GM21576 (cell line): ENCODE measurements at regions not wholly inside any gene's neighbourhood (a gene's known extent, or its start where the extent isn't known, plus 50 kb on each side); places are given as distances from the start of the nearest gene placed in this dataset.

Source experiments
- ATAC-seq: cut with Tn5 transposase; IDR thresholded peaks from one replicate; pipeline ENCODE4 v1.9.1; 2021; ENCODE audit warnings: mild to moderate bottlenecking, moderate library complexity; ENCODE audit not compliant: unreplicated experiment

DNA sequence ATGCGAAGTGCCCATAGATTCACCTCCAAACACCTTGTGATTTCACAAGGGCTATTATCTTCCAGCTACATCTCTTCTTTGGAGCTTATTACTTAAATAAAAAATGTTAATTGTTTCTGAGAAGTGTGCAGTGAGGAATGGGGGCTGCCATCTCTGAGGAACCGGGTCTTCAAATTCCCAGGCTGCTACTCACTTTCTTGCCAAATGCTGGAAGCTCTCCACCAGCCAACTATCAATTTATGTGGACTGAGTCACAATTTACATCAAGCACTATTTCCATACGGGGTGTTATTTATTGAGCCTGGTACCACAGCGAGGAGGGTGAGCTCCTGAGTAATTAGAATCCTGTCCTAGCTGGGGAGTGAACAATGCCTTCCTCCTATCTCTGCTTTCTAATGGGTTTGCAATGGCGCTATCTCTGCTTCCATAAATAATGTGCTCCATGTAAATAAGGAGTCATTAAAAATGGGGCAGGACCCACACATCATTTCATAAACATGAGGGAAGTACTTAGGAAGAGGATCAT, 898.3 kb downstream of the VRK1 start:
- no peak for ATAC-seq

DNA sequence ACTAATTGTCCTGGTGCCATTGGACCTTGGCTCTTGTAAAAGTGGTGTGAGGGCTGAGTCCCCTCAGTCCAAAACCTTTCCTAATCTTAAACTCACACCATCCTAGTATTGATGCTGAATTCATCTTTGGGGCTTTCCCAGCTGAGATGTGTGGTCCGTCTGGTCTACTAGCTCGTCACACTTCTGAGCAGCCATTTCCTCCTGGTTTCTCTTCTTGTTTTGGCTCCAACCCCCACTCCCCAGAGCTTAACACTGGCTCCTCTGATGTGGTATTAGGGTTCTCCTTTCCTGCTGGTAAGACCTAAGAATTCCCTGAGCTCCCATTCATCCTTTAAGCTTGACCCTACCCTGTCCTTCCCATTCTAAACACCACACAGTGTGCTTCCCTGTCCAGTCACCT, 900.6 kb downstream of the VRK1 start:
- no peak for ATAC-seq

DNA sequence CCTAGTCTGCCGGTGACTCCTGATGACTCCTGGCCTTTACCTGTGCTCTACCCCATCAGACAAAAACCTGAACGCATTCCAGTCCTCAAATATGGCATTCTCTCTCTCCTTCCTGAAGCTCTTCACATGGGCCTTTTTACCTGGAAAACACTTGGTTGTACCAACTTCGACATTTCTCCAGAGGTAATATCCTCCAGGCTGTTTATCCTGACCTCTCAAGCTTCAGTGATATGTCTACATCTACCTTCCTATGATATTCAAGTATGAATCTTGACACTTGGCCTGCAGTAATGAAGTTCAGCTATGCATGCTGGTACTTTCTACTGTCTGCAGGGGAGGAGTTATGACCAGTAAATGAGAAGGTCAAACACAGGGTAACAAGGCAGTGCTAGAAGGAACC, 901.8 kb downstream of the VRK1 start:
- ATAC-seq, result no peak

DNA sequence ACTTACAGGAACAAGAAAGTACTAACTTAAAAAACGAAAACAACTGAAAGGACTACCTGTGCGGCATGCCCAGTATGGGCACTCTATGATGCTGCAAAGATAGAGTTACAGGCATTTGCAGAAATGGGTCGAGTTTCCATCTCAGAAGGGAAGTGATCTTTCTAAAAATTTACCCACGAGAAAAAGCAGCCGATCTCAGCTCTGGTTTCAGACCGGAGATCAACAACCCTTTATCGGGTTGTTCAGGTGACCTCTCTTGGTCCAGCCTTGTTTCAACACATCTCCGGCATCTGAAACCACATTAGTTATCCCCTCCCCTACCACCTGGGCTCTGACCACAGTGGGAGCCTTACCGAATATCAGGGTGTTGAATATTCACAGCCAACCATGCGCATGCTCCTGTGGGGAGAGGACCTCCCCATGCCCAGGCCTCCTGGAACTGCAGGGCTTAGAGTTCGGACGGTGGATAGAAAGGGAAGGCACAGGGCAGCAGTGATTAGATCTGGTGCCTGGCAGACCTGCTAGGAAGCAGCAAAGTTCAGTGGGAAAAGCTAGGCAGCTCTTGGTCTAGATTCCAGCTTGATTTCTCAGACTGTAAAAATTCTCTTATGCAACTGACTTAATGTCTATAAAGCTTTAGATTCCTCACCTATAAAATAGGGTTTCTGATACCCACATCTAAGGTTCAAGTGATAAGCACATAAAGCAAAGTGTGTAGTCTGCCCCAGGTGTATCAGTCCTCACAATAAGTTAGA, 906.0 kb downstream of the VRK1 start:
- ATAC-seq, result no peak

DNA sequence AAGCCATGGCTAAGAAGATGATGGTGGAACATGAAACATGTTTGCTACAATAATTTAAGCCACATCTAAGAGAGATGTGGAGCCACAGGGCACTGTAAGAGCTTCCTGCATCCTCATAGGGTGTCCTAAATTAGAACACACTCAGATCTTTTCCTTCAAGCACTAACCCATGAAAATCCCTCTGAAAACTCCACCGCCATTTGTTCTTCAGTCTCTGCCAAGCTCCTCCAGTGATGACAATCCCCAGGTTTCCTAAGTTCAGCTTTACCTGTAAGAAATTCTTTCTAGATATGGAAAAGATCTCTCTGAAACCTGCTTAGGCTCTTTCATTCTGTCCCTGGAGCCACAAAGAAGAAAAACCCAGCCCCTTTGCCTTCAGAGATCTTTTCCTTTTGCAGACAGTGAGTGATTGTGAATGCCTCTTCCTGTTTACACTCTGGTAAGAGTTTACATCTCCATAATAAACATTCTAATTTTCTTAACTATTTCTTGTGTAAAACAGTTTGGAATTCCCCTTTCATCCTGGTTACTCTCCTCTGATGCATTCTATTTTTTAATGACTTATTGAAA, 907.2 kb downstream of the VRK1 start:
- ATAC-seq, result no peak

DNA sequence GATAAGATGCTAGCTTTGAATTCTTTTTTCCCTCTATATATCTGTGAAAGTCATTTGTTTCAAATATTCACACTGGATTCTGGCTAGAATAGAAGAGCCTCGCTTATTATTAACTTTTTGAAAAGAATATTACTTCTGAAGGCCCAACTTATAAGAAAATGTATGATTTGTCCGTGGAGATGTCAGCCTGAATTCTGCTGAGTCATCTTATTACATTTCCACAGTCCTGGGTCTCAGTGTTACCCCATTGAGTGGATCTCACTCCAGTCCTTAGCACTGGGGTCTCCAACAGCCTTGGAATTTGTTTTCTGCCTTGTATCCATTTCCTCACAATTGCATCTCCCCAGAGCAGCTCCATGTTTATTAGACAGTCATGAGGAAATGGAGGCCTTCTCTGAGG, 907.9 kb downstream of the VRK1 start:
- no peak for ATAC-seq

DNA sequence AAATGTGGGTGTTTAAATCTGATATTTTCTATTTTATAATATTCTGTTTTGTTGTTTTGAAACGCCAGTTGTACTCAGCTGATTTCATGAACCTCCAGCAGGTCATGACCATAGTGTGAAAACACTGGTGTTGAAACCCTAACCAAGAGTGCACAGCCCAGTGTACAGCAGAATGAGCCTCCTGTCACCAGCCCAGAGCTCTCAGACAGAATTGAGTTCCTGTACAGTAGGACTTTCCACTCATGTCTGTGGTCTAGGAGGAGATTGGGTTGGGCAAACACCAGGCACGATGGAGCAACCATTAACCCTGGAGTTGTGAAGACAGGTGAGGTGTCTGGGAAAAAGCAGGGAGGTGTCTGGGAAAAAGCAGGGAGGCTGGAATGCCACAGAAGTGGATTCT, 908.8 kb downstream of the VRK1 start:
- ATAC-seq, result no peak

DNA sequence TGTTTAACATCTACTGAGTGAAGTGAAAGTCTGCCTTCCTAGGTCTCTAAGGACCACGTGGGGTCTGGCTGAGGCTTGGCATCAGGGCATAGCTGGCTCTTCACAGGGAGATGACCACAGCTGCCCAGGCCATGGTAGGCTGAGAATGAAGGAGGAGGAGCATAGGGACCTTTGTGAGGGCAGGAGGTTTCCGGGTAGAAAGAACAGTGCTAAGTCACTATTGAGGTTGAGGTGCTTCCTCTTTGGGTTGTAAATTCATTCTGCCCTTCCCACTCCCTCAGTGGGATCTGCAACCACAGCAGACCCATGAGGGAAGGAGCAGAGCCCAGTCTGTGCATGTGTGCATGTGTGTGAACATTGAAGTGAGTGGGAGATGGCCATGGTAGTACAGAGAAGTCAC, 909.6 kb downstream of the VRK1 start:
- no peak for ATAC-seq

DNA sequence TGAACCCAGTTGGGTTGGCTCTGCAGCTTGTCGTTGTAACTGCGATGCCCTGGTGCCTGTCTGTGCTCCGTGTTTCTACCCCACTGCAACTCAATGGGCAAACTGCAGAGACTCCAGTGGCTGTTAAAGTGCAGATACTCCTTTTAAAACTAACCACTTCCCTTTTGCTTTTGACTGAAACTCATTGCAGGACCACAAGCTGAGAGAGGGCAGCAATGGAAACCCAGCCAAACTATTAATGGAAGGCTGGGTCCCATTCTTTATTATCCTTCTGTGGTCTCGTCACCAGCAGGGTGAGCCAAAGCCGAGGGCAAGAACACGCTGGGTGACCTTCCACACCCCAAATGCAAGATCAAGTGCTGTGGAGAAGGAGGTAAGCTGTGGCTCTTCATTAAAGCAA, 910.4 kb downstream of the VRK1 start:
- no peak for ATAC-seq

DNA sequence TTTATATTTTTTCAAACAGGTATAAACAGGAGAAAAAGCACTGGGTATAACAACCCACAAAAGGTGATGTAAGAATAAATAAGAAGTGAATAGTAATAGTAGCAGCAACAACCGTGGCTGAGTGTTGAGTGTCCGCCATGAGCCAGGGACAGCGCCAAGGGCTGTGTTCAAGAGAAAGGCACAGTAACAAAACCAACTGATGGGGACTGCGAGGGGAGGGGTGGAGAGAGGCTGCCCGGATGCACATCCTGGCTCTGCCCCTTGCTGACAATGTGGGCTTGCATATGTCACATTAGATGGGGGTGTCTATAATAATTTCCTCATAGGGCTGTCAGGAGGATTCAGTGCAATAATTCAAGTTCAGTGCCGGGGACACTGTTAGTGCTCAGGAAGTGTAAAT, 912.4 kb downstream of the VRK1 start:
- ATAC-seq, result no peak

DNA sequence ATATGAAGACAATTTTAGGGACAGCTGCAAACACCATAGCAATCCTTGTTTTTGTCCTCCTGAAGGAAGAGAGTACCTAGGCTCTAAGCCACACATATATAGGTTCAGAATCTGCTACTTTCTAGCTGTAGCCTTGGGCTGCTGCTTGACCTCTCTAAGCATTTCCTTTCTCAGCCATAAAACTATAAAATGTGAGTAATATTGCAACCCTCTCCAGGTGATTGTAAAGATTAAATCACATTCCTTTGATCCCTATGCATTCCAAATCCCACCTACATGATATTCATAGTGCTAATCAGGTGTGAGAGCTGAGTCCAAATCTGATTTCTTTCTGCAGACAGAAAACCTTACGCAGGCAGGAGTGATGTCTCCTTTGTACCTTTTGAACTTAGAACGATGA, 913.5 kb downstream of the VRK1 start:
- ATAC-seq, result no peak

DNA sequence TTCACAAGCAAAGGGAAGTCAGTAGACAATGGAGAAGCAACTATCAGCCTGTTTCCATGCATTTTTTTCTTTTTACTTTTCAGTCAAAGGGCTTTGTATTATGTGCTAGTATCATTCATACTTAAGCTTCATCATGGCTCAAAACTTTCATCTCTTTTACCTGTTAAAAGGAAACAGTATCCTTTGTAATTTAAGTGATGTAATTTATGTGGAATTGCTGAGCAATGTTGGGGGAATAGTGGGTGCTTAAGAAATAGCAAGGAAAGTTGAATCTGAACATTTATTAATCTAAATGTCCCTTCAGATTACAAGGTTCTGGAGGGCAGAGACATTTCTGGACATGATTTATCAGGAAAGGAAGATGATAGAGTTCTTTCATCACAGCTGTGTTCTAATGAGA, 915.3 kb downstream of the VRK1 start:
- ATAC-seq, result no peak

DNA sequence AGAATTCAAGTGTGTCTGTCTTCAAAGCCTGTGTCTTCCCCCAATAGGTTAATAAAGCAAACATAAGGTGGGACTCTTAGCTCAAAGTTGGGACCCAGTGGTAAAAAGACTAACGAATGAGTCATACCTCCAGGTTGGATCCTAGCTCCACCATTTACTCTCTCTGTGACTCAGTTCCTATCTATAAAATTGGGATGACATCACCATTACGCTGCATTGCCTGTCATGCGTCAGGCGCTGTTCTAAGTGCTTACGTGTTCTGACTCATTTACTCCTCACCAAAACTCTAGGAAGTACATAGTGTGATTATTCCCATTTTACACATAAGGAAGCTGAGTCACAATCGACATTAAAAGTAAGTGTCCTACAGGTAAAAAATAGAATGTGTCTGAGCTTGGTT, 915.8 kb downstream of the VRK1 start:
- ATAC-seq, result no peak

DNA sequence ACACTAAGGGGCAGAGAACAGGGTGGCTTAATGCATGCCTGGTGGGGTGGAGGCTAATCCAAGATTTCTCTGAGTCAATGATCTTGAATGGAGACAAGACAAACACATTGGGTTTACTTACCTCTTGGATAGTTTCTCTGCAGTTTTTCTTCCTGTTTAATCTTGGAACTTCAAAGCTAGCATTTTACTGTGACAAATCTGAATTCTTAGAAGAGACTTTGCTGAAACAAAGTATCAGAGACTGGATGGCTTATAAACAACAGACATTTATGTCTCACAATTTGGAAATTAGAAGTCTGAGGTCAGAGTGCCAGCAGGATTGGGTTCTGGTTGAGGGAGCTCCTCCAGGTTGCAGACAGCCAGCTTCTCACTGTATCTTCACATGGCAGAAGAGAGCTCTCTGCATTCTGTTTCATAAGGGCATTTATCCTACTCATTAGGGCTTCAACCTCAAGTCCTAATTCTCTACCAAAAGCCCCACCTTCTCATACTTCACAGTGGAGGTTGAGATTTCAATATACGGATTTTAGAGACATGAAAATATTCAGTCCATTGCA, 921.8 kb downstream of the VRK1 start:
- ATAC-seq, result no peak

DNA sequence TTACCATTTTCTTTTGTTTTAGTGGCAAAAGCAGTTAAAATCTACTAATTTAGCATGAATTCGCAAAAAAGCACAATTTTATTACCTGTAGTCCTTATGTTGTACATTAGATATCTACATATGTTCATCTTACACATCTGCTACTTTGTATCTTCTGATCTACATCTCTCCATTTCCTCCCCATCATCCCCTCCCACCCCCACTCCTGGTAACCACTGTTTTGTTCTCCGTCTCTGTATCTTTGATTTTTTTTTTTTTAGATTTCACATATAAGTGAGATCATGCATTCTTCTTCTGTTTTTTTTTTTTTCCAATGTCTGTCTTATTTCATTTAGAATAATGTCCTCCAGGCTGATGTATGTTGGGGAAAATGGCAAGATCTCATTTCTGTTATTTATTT, 922.7 kb downstream of the VRK1 start:
- no peak for ATAC-seq

DNA sequence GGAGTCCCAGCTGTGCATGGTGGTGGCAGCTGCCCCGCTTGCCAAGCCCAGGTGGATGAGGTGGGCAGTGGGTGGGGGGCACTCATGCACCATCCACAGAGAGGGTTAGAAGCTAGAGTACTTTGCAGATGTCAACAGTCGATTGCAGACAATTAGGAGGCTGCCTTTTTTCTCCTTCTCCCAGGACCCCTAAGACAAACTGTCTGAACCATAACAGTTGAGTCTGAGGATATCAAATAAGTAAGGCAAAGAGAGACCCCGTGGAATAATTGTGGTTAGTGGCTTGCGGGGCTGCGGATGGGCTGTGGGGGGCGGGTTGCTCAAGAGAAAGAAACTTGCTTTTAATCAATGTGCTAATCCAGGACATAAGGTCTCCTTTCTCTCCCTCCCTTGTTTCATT, 926.2 kb downstream of the VRK1 start:
- ATAC-seq, result no peak

DNA sequence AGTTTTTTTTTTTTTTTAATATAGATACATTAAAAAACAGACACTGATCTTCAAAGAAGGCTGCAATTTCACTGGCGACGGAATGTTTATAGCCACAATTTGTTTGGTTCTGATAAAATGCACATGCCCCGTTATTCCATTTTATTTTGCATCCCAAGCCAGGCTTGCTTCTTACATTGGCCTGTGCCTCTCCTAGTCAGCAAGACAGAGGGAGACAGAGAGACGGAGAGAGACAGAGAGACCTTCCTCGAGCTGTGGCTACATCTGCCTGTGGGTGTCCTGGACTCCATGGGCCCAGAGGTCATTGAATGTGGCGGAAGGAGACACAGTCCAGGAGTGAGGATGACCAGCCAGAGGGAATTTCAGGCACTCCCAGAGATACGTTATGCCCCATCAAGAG, 926.6 kb downstream of the VRK1 start:
- no peak for ATAC-seq

DNA sequence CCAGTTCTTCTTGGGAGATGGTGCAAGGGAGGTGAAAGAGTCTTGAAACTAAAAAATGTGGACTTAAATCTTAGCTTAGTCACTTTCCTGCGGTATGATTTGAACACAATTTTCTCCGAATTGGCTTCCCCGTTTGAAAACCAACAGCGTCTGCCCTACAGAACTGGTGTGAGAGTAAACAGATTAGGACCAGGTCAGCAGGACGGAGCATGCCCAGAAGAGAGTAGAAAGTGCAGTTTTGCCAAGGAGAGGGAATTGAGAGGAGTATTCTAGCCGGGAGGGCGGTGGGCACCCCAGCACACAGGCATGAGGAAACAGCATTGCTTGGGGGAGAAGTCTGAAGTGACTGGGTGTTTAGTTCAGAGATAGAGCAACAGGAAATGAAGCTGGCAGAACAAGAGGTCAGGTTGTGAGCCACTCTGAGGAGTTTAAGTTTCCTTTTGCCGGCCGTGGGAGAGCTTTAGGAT, 927.1 kb downstream of the VRK1 start:
- no peak for ATAC-seq

DNA sequence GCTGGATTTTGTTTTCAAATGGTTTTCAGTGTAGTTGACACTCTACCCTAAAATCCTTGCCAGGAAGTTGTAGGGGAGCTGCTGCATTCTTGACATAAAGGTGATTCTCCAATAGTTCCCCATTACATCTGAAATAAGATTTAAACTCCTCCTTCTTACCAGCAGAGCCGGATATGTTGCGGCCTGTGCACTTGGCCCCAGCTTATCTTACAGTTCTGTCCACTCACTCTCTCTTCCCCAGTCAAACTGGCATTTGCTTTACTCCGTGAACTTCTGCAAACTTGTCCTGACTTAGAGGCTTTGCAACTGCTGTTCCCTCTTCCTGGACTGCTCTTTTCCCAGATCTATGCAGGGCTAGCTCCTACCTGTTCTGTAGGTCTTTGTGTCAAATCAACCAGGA, 929.5 kb downstream of the VRK1 start:
- ATAC-seq, result no peak

DNA sequence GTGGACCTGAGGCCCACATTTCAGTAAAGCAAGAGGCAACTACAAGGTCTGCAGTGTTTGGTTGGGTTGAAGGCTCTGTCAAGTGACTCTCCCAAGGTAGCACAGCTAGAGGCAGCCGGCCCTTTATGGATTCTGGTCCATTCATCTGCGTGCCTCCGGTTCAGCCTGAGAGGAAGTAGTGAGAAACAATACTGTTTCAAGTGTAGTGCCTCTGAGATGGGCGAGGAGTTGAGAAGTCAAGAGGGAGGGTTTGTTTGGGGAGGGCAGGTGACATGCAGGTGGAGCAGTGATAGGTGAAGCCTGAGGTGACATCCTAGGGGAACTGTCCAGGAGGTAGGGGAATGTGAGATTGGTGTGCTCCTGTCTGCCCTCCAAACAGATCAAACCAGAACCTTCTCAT, 933.5 kb downstream of the VRK1 start:
- no peak for ATAC-seq

DNA sequence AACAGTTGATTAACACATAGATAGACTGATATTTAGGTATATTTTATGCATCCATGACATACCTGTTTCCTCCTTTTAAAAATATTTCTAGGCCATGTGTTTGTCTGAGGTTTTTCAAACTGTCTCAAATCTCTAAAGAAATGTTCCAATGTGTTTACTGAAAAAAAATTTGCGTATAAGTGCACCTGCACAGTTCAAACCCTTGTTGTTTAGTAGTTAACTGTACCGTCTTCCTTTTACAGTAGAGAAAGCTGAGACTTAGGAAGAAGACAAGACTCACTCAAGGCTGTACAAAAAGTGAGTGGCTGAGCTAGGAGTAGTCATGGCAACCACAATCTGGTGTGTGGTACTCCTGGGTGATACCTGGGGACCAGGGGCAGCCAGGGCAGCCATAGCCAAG, 934.6 kb downstream of the VRK1 start:
- no peak for ATAC-seq

DNA sequence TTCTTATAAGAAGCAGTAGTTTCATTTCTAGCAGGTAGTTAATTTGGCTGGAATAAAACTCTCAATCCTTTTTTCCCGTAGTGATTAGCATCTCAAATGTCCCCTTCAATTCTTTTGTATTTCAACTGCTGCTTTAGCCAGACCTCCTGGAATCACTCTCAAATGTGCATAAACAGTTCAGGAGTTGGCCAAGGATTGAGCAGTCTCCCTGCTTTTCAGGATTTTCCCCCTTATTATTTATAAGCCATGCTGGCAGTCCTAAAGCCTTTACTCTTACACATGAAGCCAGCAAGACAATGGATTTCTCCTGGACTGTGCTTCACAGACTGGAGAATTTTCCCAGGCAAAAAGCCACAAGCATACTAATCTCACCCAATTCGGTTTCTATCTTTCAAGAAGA, 950.1 kb downstream of the VRK1 start:
- ATAC-seq, result no peak
